HUES6 (cell line): ENCODE measurements at regions not wholly inside any gene's neighbourhood (a gene's known extent, or its start where the extent isn't known, plus 50 kb on each side); places are given as distances from the start of the nearest gene placed in this dataset.
A peak's percentile ranks its signal among the peaks of the same experiment; 100 is the strongest.

Source experiments
- H3K27ac ChIP-seq: 2 replicates; pipeline ENCODE4 v1.7.0; 2013; ENCODE audit warnings: low read depth, mild to moderate bottlenecking, low read length, inconsistent platforms
- H3K27me3 ChIP-seq: 2 replicates; pipeline ENCODE4 v1.6.1; 2013; ENCODE audit warnings: low read length; ENCODE audit not compliant: control insufficient read depth, insufficient read depth
- H3K36me3 ChIP-seq: 2 replicates; pipeline ENCODE4 v1.6.1; 2013; ENCODE audit warnings: low read length; ENCODE audit not compliant: control insufficient read depth, insufficient read depth
- H3K4me1 ChIP-seq: 2 replicates; pipeline ENCODE4 v1.6.1; 2013; ENCODE audit warnings: low read length; ENCODE audit not compliant: control insufficient read depth, insufficient read depth
- H3K4me3 ChIP-seq: 2 replicates; pipeline ENCODE4 v1.5.1; 2013; ENCODE audit warnings: low read depth, low read length
- H3K9ac ChIP-seq: one replicate; pipeline ENCODE4 v1.6.1; 2013; ENCODE audit warnings: mild to moderate bottlenecking, low read length
- H3K9me3 ChIP-seq: 2 replicates; pipeline ENCODE4 v1.6.1; 2013; ENCODE audit warnings: low read depth, low read length; ENCODE audit not compliant: control insufficient read depth, insufficient read depth

DNA sequence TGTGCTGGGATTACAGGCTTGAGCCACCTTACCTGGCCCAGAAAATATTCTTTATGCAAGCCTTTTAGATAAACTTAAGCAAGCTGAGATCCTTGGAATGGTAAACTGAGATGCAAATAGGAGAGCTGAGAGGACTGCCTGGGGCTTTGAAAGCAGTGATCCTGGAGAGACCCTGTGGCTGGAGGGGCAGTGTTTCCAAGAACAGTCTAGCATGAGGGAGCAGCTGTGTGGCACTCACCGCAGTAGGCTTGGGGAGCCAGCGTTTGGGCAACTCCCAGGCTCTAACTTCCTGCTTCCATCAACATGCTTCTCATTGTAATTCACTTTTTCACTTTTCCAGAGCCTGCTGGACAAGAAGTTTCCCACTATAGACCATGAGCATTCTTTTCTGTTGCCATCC is 144.1 kb upstream of the CELF4 start:
- no peak overlapping the region for H3K27ac ChIP-seq
- no peaks in the 10 kb centered on the region for H3K9me3 ChIP-seq
- H3K4me1 ChIP-seq: no peaks in the 10 kb centered on the region; the same call in 1 of the 2 replicates
- H3K9ac ChIP-seq: no peak overlapping the region
- no peak overlapping the region for H3K4me3 ChIP-seq
- H3K36me3 ChIP-seq: no peaks in the 10 kb centered on the region
- H3K27me3 ChIP-seq: no peaks in the 10 kb centered on the region

DNA sequence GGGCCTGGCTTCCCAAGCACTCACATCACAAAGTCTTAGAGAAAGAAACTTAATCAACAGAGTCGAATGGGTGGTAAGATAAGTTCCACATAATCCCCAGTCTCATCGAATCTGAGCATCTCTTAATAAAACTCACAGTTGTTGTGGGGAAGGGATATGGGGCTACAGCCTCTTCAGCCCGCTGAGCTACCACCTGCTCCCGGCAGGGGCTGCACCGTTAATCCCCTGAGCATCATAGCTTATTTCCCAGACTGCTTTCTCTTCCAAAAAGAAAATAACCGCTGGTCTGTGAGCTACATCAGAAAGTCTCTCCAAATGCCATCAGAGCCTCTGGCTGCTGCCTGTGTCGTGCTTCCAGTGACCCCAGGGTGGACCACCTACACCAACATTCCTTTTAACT is 139.4 kb upstream of the CELF4 start:
- Histone ChIP-seq H3K4me1 (no peaks in the 10 kb centered on the region; the same call in 1 of the 2 replicates), H3K9me3 (no peaks in the 10 kb centered on the region), H3K4me3 (no peak overlapping the region), H3K27me3 (no peaks in the 10 kb centered on the region; the same call in 1 of the 2 replicates), H3K27ac (no peak overlapping the region), H3K36me3 (no peaks in the 10 kb centered on the region), H3K9ac (no peak overlapping the region)

- no peak overlapping the region for H3K9ac ChIP-seq
- H3K4me1 ChIP-seq: peaks cover 14% of the 10 kb centered on the region
- H3K27me3 ChIP-seq: peaks cover 4% of the 10 kb centered on the region
- no peaks in the 10 kb centered on the region for H3K36me3 ChIP-seq
- no peak overlapping the region for H3K27ac ChIP-seq
- H3K9me3 ChIP-seq: no peaks in the 10 kb centered on the region
- no peak overlapping the region for H3K4me3 ChIP-seq
These were observed 137.2 kb upstream of the CELF4 start for GRCh38 chr18:37702841-37703240.

GRCh38 chr18:37701967-37702366 is 136.4 kb upstream of the CELF4 start:
- Histone ChIP-seq H3K9ac (no peak overlapping the region), H3K9me3 (no peaks in the 10 kb centered on the region), H3K27ac (no peak overlapping the region), H3K36me3 (no peaks in the 10 kb centered on the region), H3K4me1 (peaks cover 14% of the 10 kb centered on the region), H3K27me3 (peaks cover 4% of the 10 kb centered on the region), H3K4me3 (no peak overlapping the region)

GRCh38 chr18:37698508-37699040 is 133.0 kb upstream of the CELF4 start:
- Histone ChIP-seq H3K4me3 (no peak overlapping the region), H3K9ac (no peak overlapping the region), H3K36me3 (no peaks in the 10 kb centered on the region), H3K27ac (peak overlapping the region; percentile 49; the same call in 1 of the 2 replicates), H3K9me3 (no peaks in the 10 kb centered on the region), H3K27me3 (peaks cover 4% of the 10 kb centered on the region), H3K4me1 (peaks cover 14% of the 10 kb centered on the region)

GRCh38 chr18:37694516-37694915 is 128.9 kb upstream of the CELF4 start:
- Histone ChIP-seq H3K27ac (no peak overlapping the region), H3K36me3 (no peaks in the 10 kb centered on the region), H3K27me3 (no peaks in the 10 kb centered on the region), H3K4me1 (peaks cover 14% of the 10 kb centered on the region), H3K9me3 (no peaks in the 10 kb centered on the region), H3K9ac (no peak overlapping the region), H3K4me3 (no peak overlapping the region)

- H3K27me3 ChIP-seq: no peaks in the 10 kb centered on the region; the same call in 1 of the 2 replicates
- no peaks in the 10 kb centered on the region for H3K9me3 ChIP-seq
- no peaks in the 10 kb centered on the region for H3K36me3 ChIP-seq
- H3K4me3 ChIP-seq: no peak overlapping the region
- H3K4me1 ChIP-seq: no peaks in the 10 kb centered on the region; the same call in 1 of the 2 replicates
- no peak overlapping the region for H3K9ac ChIP-seq
- no peak overlapping the region for H3K27ac ChIP-seq
These were observed 125.6 kb upstream of the CELF4 start for GRCh38 chr18:37691162-37691561.

- no peak overlapping the region for H3K4me3 ChIP-seq
- no peaks in the 10 kb centered on the region; the same call in 1 of the 2 replicates for H3K27me3 ChIP-seq
- H3K36me3 ChIP-seq: no peaks in the 10 kb centered on the region
- H3K27ac ChIP-seq: no peak overlapping the region
- H3K4me1 ChIP-seq: no peaks in the 10 kb centered on the region; the same call in 1 of the 2 replicates
- no peaks in the 10 kb centered on the region for H3K9me3 ChIP-seq
- H3K9ac ChIP-seq: no peak overlapping the region
These were observed 124.2 kb upstream of the CELF4 start for GRCh38 chr18:37689841-37690240.

DNA sequence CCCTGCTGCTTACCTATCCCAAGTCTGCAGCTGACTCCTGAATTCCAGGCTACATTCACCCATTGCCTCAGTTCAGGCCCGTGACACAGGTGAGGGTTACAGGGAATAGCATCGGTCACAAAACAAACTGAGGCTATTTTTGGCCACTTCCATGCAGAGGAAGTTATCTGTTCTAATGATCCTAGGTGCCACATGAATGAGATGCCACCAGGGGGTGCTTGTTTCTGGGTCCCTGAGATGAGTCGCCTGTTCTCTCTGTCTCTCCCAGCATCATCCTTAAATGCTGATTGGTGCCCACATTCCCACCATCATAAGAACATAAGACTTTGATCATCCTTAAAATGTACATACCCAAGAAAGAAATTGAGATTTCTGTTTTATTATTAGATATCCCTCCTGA is 119.0 kb upstream of the CELF4 start:
- H3K27ac ChIP-seq: no peak overlapping the region
- H3K9ac ChIP-seq: no peak overlapping the region
- H3K4me1 ChIP-seq: peaks cover 3% of the 10 kb centered on the region; the same call in 1 of the 2 replicates
- no peaks in the 10 kb centered on the region for H3K36me3 ChIP-seq
- no peaks in the 10 kb centered on the region; the same call in 1 of the 2 replicates for H3K27me3 ChIP-seq
- H3K4me3 ChIP-seq: no peak overlapping the region
- no peaks in the 10 kb centered on the region for H3K9me3 ChIP-seq

GRCh38 chr18:37684183-37684582 is 118.6 kb upstream of the CELF4 start:
- H3K27ac ChIP-seq: no peak overlapping the region
- H3K4me3 ChIP-seq: no peak overlapping the region
- no peaks in the 10 kb centered on the region for H3K36me3 ChIP-seq
- peaks cover 3% of the 10 kb centered on the region; the same call in 1 of the 2 replicates for H3K4me1 ChIP-seq
- no peaks in the 10 kb centered on the region for H3K9me3 ChIP-seq
- no peaks in the 10 kb centered on the region; the same call in 1 of the 2 replicates for H3K27me3 ChIP-seq
- H3K9ac ChIP-seq: no peak overlapping the region

DNA sequence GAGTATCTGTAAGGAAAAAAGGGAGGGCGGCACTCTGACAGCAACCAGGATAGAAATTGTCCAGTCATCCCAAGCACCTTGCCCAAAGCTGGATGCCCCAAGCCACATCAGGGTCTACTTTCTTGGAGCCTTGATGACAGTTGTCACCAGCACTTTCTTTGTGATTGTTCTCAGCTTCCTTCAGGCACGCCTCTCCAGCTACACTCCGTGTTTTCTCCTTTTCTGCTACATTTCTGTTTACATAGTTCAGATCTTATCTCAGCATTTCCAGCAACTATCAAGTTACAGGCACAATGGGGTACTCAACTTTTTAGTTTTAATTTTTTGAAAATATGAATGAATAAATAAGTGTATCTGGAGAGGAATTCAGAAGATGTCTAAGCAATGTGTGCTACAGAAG is 115.3 kb upstream of the CELF4 start:
- no peaks in the 10 kb centered on the region for H3K36me3 ChIP-seq
- no peak overlapping the region for H3K9ac ChIP-seq
- peaks cover 4% of the 10 kb centered on the region; the same call in 1 of the 2 replicates for H3K9me3 ChIP-seq
- H3K4me1 ChIP-seq: peaks cover 3% of the 10 kb centered on the region; the same call in 1 of the 2 replicates
- no peak overlapping the region for H3K4me3 ChIP-seq
- H3K27ac ChIP-seq: no peak overlapping the region
- no peaks in the 10 kb centered on the region for H3K27me3 ChIP-seq
